Tibial artery (tissue), 4 donors: ENCODE measurements at regions not wholly inside any gene's neighbourhood (a gene's known extent, or its start where the extent isn't known, plus 50 kb on each side); places are given as distances from the start of the nearest gene placed in this dataset.

ENCODE experiments used
- DNase-seq, 2 donors: peaks; one replicate each; pipeline ENCODE4 v3.0.0-alpha.2; 2019
- H3K27ac ChIP-seq, 2 donors: fragments of 200-600 bp; sonication (generic) in 1 of 2; 1 replicate in 1 of 2; 2 replicates in 1 of 2; pipeline ENCODE4 v1.5.1; 2018 to 2019; ENCODE audit warnings: mild to moderate bottlenecking in 1 of 2
- H3K27me3 ChIP-seq, 2 donors: fragments of 200-600 bp; sonication (generic) in 1 of 2; one replicate each; pipeline versions ENCODE4 v1.5.1 to v1.6.0; 2016 to 2019
- H3K36me3 ChIP-seq, 3 donors: fragments of 200-600 bp; sonication (generic) in 2 of 3; one replicate each; pipeline ENCODE4 v1.5.1; 2016 to 2019; ENCODE audit warnings: mild to moderate bottlenecking in 2 of 3
- H3K4me1 ChIP-seq, 4 donors: fragments of 200-600 bp; sonication (generic) in 2 of 4; 1 replicate in 3 of 4; 2 replicates in 1 of 4; pipeline ENCODE4 v1.5.1; 2016 to 2019
- H3K4me3 ChIP-seq, 2 donors: fragments of 200-600 bp; sonication (generic) in 1 of 2; 1 replicate in 1 of 2; 2 replicates in 1 of 2; pipeline ENCODE4 v1.5.1; 2018 to 2019; ENCODE audit warnings: mild to moderate bottlenecking in 2 of 2
- H3K9me3 ChIP-seq, 3 donors: fragments of 200-600 bp; sonication (generic) in 1 of 3; one replicate each; pipeline ENCODE4 v1.5.1; 2016 to 2019
- intact Hi-C: fragments of 100-400 bp; cut with DNase I; formaldehyde crosslinking; loops from one replicate; pipeline ENCODE4 v1.15.0; 2023; ENCODE audit warnings: low total_unique reads
- TF ChIP-seq, protein P1 (sequence below), 2 experiments: fragments of 200-600 bp in 1 of 2; fragments of 450-650 bp in 1 of 2; IDR thresholded peaks; one replicate each; pipeline ENCODE4 v1.5.1; 2017 to 2019; ENCODE audit warnings: antibody characterized with exemption in 2 of 2, mild to moderate bottlenecking in 1 of 2, moderate library complexity in 1 of 2

DNA sequence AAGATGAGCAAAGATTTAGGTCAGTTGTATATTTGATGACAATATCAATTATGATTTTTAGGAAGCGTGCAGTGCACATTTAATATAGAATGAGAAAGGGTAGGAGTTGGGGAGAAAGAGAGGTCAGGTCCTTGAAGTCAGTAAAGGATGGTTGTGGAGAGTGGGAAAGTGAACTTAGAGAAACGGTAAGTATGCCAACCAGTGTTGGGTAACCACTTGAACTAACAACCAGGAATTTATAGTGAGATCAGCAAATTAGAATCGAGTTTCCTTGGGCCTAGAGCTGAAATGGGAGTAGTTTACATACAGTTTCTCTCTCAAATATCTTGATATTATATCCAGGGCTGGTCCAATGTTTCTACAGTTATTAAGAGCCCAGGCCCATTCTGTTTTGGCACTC lies 188.5 kb upstream of the RBMS3 start:
- H3K9me3 ChIP-seq = peaks cover 0 to 10% (median 0%) of the 10 kb centered on the region in 3 donors
- no peak overlapping the region for H3K4me3 ChIP-seq
- H3K27me3 ChIP-seq = no peaks in the 10 kb centered on the region
- TF ChIP-seq, protein P1, sequence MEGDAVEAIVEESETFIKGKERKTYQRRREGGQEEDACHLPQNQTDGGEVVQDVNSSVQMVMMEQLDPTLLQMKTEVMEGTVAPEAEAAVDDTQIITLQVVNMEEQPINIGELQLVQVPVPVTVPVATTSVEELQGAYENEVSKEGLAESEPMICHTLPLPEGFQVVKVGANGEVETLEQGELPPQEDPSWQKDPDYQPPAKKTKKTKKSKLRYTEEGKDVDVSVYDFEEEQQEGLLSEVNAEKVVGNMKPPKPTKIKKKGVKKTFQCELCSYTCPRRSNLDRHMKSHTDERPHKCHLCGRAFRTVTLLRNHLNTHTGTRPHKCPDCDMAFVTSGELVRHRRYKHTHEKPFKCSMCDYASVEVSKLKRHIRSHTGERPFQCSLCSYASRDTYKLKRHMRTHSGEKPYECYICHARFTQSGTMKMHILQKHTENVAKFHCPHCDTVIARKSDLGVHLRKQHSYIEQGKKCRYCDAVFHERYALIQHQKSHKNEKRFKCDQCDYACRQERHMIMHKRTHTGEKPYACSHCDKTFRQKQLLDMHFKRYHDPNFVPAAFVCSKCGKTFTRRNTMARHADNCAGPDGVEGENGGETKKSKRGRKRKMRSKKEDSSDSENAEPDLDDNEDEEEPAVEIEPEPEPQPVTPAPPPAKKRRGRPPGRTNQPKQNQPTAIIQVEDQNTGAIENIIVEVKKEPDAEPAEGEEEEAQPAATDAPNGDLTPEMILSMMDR (IDR thresholded peaks at IDR 0.05) = no peak
- no peaks in the 10 kb centered on the region for H3K36me3 ChIP-seq
- no peaks in the 10 kb centered on the region for H3K4me1 ChIP-seq
- no peak for DNase-seq
- intact Hi-C loops = no loop called here
- no peak overlapping the region for H3K27ac ChIP-seq

GRCh38 chr3:29099296-29099695 lies 181.6 kb upstream of the RBMS3 start:
- intact Hi-C loops = no loop called here

DNA sequence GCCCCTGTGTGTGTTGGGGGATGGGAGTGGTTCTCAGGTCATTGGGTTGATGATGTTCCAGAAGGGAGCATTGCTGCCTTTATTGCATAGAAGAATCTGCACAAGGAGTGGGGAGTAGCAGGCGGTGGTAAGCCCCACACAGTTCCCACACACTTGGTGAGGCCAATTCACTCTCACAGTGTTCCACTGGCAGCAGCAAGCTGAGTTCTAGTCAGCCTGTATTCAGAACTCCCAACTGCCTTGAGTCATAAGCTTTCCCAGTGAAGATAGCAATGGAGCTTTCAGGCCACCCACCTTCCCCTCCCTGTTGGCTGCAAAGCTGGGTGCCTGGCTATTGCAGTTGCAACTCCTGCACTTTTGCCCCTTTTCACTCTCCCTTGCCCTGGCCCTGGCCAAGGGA lies 181.1 kb upstream of the RBMS3 start:
- intact Hi-C loops = no loop called here
- Histone ChIP-seq H3K36me3 (no peaks in the 10 kb centered on the region), H3K27me3 (no peaks in the 10 kb centered on the region), H3K4me3 (no peak overlapping the region), H3K4me1 (no peaks in the 10 kb centered on the region), H3K9me3 (peaks cover 0 to 12% (median 0%) of the 10 kb centered on the region in 3 donors), H3K27ac (no peak overlapping the region)
- no peak for DNase-seq
- TF ChIP-seq, protein P1 (IDR thresholded peaks at IDR 0.05) = no peak

More at GRCh38 chr3:29099296-29099695, 181.6 kb upstream of the RBMS3 start:
- Histone ChIP-seq H3K4me3 (no peak overlapping the region), H3K4me1 (no peaks in the 10 kb centered on the region), H3K9me3 (peaks cover 0 to 12% (median 0%) of the 10 kb centered on the region in 3 donors), H3K27me3 (no peaks in the 10 kb centered on the region), H3K27ac (no peak overlapping the region), H3K36me3 (no peaks in the 10 kb centered on the region)
- DNase-seq = no peak
- TF ChIP-seq, protein P1 (IDR thresholded peaks at IDR 0.05) = no peak

GRCh38 chr3:29100292-29100691 lies 180.6 kb upstream of the RBMS3 start:
- no peak for DNase-seq
- intact Hi-C loops = no loop called here
- no peaks in the 10 kb centered on the region for H3K27me3 ChIP-seq
- no peaks in the 10 kb centered on the region for H3K36me3 ChIP-seq
- H3K27ac ChIP-seq = no peak overlapping the region
- H3K4me3 ChIP-seq = no peak overlapping the region
- H3K9me3 ChIP-seq = peaks cover 0 to 12% (median 0%) of the 10 kb centered on the region in 3 donors
- TF ChIP-seq, protein P1 (IDR thresholded peaks at IDR 0.05) = no peak
- no peaks in the 10 kb centered on the region for H3K4me1 ChIP-seq

DNA sequence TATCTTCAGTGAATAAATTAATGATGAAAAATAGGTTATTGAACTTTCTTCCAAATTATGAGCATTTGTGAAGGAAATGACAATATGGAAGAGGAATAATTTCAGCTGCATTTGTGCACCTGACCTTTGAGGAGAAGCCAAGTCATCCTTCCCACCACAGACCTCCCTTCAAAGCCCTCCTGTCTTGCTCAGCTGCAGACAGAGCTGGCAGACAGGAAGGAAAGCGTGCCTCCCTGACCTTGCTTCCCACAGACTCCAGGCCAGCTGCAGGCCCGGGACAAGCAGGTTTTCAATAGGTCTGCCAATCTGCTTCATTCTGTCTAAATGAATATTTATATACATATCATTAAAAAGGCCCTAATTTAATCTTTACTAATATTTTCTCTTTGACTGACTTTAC lies 152.9 kb upstream of the RBMS3 start:
- no peaks in the 10 kb centered on the region for H3K27me3 ChIP-seq
- no peaks in the 10 kb centered on the region for H3K9me3 ChIP-seq
- no peaks in the 10 kb centered on the region for H3K36me3 ChIP-seq
- TF ChIP-seq, protein P1 (IDR thresholded peaks at IDR 0.05) = no peak
- intact Hi-C loops = no loop called here
- DNase-seq = no peak
- no peak overlapping the region for H3K4me3 ChIP-seq
- H3K4me1 ChIP-seq = no peaks in the 10 kb centered on the region
- no peak overlapping the region for H3K27ac ChIP-seq

GRCh38 chr3:29137601-29138000 lies 143.3 kb upstream of the RBMS3 start:
- no peaks in the 10 kb centered on the region for H3K36me3 ChIP-seq
- no peak overlapping the region for H3K4me3 ChIP-seq
- H3K27me3 ChIP-seq = no peaks in the 10 kb centered on the region
- H3K9me3 ChIP-seq = no peaks in the 10 kb centered on the region
- intact Hi-C loops = no loop called here
- TF ChIP-seq, protein P1 (IDR thresholded peaks at IDR 0.05) = no peak
- peaks cover 0 to 24% (median 6%) of the 10 kb centered on the region in 4 donors for H3K4me1 ChIP-seq
- no peak for DNase-seq
- no peak overlapping the region for H3K27ac ChIP-seq
